ENCODE measurements at regions not wholly inside any gene's neighbourhood (a gene's known extent, or its start where the extent isn't known, plus 50 kb on each side); places are given as distances from the start of the nearest gene placed in this dataset.

- peak; percentile 41 for DNase-seq
Observed at GRCh38 chr13:111954661-111955411, 112.1 kb upstream of the SOX1 start.

GRCh38 chr13:111955412-111956065, 111.4 kb upstream of the SOX1 start:
- DNase-seq = no peak

GRCh38 chr13:111956261-111957151, 110.4 kb upstream of the SOX1 start:
- peak; percentile 15 for DNase-seq

DNA sequence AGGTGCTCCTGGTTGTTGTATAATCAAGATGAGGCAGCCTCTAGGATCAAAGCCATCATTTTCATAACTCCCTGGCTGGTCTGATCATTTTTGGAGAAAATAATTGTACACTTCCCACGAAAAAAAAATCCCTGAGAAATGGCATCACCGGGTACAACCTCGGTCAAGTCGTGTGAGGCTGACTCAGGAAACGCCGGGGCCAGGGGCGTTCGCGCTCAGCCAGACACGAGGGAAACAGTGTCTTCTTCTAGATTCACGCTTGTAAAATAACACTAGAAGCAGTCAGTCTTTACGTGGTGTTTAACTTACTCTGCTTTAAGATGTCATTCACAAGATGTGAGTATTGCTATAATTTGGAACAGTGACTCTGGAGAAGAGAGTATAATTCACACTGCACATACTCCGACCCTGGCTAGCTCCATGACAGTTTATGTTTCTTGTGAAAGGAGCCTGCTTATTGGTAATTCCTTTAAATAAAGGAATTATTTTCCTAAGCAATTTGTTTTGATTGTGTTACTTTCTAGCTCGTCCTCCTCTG, 109.0 kb upstream of the SOX1 start:
- no peak for DNase-seq

DNA sequence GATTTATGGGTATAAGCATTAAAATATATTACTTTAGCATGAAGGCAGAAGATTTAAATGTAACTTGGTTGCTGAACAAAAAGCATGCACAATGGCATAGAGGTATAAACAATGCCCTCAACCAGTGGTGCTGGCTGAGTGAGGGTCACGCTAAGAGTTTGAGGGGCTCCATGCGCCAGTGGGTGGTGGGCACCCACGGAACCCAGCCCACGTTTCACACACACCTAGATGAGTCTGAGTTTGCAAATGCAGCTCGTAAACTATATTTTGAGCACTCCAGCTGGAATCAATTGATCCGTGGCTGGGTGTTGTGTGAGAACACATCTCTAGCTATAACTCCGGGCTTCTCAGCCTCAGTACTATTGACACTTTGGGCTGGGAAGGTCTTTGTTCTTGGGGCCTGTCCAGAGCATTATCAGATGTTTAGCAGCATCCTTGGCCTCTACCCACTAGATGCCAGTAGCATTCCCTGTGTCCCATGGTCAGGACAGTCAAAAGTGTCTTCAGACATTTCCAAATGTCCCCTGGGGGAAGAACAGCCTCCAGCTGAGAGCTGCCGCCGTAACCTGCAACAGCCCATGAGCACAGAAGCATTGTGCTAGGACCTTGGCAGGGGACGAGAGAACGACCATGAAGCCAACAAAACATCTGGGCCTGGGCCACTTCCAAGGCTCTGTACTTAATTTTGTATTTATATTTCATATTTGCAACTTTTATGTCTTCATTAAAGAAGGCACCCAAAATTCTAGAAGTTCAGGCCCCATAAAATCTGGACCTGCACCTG, 108.1 kb upstream of the SOX1 start:
- DNase-seq = no peak

DNA sequence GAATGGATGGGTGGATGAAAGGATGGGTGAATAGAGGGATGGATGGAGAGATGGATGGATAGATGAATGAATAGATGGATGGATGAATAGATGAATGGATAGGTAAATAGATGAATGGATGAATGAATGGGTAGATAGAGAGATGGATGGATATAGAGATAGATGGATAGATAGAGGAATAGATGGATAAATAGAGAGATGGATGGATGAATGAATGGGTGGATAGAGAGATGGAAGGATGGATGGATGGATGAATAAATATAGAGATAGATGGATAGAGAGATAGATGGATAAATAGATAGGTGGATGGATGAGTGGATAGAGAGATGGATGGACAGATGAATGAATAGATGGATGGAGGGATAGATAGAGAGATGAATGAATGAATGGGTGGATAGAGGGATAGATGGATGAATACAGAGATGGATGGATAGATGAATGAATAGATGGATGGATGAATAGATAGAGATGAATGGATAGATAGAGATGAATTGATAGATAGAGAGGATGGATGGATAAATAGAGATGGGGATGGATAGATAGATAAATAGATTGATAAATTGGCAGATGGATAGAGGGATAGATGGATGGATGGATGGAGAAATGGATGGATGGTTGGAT, 106.7 kb upstream of the SOX1 start:
- no peak for DNase-seq

- DNase-seq = no peak
Observed at GRCh38 chr13:111961236-111961635, 105.7 kb upstream of the SOX1 start.

DNA sequence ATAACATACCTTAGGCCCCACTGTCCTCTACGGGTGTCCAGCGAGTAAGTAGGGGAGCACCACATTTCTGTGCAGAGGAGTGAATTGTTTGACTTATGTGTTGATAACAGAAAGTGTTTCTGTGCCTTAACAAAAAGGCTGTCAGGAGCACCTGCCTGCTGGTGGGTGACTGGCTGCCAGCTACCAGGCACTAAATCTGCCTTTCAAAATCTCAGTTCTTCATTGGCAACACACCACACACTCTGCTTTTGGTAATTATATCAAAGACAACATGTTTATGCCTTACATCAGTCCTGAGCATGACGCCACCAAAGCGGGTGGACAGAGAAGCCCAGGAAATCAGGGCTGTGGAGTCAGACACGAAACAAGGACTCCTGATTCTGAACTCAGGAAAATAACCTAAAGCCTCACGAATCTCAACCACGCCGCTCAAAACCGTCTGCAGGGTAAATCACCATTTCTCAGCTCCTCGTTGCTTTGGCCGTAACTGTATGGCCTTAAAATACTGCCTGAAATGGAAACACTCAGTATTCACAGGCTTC, 105.2 kb upstream of the SOX1 start:
- no peak for DNase-seq

GRCh38 chr13:111962431-111962891, 104.5 kb upstream of the SOX1 start:
- DNase-seq = no peak

DNA sequence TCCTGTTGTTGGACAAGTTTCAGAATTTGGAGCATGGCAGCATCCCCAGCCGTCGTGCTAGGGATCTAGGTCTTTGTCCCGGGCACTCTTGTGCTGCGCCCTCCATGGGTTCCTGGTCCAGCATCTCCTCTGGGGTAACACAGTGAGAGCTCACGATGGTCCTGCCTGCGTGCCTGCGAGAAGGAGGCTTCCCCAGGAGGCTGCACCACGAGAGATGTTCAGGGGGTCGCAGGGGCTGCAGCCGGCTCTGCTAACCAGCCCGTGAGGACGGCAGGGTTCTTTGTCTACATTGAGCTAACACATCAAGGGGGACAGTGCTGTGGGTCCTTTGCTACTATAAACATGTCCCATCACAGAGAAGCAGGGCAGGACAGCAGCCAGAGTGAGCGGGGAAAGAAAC, 103.9 kb upstream of the SOX1 start:
- no peak for DNase-seq

DNA sequence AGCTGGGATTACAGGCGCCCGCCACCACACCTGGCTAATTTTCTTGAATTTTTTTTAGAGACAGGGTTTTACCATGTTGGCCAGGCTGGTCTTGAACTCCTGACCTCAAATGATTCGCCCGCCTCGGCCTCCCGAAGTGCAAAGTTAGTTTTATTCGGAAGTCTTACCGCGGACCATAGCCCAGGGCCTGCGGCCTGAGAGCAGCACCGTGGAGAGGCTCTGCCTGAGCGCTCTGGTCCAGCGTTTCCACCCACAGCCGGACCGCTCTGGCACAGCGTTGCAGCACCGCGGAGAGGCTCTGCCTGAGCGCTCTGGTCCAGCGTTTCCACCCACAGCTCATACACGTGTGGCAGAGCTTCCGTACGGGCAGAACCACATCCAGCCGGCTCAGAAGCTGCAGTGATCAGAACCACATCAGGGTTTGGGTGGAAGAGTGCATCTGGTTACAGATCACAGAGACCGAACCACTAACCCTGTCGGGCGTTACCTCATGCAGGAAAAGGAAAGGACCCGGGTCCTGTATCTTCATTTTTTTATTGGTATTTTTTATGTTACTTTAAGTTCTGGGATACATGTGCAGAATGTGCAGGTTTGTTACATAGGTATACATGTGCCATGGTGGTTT, 102.4 kb upstream of the SOX1 start:
- no peak for DNase-seq

DNA sequence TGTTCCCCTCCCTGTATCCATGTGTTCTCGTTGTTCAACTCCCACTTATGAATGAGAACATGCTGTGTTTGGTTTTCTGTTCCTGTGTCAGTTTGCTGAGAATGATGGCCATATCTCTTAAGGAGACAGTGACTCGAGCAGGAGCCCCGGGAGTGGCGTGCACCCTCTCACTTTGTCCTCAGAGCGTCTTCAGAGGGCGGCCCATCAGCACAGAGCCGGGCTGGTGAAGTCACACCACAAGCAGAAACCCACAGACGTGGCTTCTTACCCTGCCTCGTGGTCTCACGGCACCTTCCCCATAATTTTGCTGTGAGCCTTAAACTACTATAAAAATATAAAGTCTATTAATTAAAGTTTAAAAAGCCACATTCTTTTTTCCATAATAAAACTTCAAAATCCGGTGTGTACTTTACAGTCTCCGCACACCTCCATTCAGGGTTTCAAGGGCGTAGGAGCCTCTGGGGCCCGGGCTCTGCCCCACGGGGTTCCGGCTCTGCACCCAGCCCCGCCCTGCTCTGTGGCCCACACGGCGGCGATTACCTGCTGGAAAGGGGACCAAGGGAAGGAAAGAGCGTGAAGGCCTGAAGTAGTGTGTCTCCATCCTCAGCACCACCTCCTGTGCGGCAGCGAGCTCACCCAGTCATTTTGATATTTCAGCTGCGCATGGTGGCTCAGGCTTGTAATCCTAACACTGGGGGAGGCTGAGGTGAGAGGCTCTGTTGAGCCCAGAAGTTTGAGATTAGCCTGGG, 101.3 kb upstream of the SOX1 start:
- DNase-seq = no peak

DNA sequence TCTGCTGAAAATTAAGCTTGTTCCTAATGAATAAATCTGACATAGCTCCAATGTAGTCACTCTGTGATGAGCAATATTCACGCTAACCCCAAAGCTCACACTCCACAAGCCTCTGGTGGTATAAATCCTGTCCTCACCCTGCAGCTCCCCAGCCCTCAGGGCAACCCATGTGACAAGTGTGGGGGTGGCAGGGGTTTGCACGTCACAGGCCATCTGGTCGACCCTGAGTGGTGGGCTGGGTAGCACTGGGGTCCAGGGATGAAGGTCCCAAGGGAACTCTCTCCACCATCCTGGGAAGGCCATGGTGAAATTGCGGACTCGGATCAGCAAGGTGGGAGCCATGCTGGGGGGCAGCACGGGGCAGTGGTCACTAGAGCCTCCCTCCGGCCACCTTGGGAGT, 100.0 kb upstream of the SOX1 start:
- DNase-seq = no peak

DNA sequence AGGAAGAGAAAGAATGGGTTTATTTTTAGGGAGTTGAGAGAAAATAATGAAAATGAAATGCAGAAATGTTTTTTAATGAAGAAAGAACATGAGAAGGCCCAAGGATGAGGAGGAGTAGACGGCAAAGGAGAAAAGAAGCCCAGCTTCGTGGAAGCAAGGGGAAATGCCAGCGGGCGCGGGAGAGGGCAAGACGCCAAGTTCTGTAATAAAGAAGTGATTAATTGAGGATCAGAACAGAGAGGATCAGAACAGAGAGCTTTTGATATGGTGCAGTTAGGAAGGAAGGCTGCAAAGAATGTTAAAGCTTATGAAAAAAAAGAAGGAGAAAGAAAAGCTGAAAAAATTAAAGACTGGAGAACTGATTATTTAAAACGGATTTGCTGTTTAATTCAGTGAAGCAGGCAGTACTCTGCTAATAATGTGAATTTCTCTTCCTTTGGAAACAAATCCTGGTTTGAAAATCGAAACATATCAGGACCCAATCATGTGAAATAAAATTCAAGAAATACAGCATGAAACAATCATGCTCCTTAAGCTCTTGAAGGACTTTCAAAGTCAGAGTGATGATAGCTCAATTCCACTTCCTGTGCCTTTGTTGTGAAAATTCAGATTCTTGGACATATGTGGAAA, 99.3 kb upstream of the SOX1 start:
- no peak for DNase-seq

DNA sequence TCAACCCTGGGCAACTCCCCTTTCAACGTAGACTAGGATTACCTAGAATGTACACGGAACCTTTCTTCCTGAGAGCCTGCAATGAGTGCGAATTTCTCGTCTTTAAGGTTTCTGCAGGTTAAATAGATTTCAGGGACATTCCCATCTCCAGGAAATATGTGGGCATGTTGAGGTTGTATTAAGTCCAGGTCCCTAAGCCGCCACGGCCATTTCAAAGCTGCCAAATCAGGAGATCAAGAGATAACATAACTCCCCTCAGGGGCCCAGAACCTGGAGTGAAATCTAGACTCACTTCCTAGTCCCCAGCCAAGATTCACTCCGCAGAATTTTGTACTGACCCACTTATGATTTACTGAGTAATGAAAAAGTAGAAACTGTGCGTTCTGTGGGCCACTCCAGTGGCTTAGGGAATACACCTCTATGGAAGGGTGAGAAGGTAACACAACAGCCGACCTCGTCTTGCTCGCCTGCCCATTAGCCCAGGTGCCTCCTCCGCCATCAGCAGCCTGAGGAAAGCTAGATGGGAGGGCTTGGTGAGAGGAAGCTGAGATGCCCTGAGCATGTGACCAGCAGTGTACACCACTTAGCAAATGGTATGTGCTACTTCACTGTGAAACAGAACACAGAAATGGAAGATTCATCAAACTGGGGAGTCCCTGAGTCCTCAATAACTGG, 98.5 kb upstream of the SOX1 start:
- DNase-seq = no peak

- DNase-seq = no peak
Observed at GRCh38 chr13:111969551-111970135, 97.3 kb upstream of the SOX1 start.

DNA sequence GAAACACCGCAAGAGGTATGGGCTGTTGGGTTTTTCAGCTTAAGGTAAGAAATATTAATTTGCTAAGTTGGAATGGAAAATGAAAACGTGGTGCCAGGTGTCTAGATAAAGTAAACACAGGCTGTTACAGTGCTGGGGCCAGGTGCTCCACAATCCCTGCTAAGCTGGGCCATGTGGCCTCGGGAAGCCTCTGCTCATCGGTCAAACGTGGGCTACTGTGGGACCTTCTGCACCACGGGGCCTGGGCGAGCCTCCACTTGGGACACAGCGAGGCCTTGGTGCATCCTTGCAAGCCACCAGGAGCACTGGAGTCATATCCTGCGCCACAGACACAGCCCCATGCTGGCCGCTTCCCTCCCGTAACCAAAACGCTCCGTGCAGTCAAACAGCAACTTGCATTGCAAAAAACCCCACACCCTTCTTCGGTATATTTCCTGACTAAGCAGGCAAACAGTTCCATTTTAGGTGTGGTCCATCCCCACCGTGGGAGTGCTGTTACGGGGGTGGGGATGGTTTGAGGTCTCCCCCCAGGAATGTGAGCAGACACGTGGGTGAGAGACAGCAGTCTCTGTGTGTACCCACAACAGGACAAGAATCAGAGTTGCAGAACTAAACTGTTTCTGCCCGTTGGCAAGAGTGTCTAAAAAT, 96.3 kb upstream of the SOX1 start:
- DNase-seq = no peak
